ENCODE measurements at regions not wholly inside any gene's neighbourhood (a gene's known extent, or its start where the extent isn't known, plus 50 kb on each side); places are given as distances from the start of the nearest gene placed in this dataset.
A peak's percentile ranks its signal among the peaks of the same experiment; 100 is the strongest.

DNA sequence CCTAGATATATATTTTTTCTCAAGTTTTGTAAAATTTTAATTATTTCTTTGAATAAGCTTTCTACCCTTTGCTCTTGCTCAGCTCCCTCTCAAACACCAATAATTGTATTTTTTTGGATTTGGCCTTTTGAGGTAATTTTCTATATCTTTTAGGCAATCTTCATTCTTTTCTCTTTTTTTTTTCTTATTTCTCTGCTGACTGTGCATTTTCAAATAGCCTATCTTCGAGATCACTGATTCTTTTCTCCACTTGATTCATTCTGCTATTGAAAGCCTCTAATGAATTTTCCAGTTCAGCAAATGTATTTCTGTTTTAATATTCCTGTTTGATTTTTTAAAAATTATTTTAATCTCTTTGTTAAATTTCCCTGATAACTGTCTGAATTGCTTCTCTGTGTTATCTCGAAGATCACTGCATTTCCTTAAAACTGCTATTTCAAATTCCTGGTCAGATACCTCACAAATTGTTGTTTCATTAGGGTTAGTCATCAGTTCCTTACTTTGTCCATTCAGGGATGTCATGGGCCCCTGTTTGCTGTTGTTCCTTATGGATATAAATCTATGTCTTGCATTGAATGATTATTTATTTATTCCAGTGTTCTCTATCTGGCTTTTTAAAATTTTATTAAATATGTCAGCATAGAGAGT lies 100.1 kb upstream of the UNC5B start:
- BruUV-seq (replicated peaks) = no TSS peak
- no peak for ATAC-seq (ENCODE audit: low read depth)

More for the DNA sequence above, 100.1 kb upstream of the UNC5B start:
- no peak overlapping the region for H3K23ac ChIP-seq (ENCODE audit: low read depth, low read length)
- CTCF ChIA-PET = no interaction called here
- H2AK9ac ChIP-seq (replicated peaks; ENCODE audit: low read depth, low read length, poor library complexity) = no peak overlapping the region
- H2BK20ac ChIP-seq (ENCODE audit: low read depth, low read length) = no peak overlapping the region
- no peak overlapping the region for H4K8ac ChIP-seq (ENCODE audit: low read depth in 2 of 2, low read length in 2 of 2)
- no peaks in the 10 kb centered on the region for H3K9me1 ChIP-seq (ENCODE audit: insufficient read depth, low read length)
- no peak overlapping the region for H2BK120ac ChIP-seq (ENCODE audit: low read depth, low read length)
- H2BK15ac ChIP-seq (ENCODE audit: low read depth, low read length) = no peak overlapping the region
- POLR2A ChIA-PET (ENCODE audit: unreplicated experiment) = no interaction called here
- no peak overlapping the region for H3K4me2 ChIP-seq (ENCODE audit: low read depth, low read length)
- no peaks in the 10 kb centered on the region for H3K36me3 ChIP-seq (ENCODE audit: control insufficient read depth, insufficient read depth, low read length)
- in situ Hi-C loops (cut with MboI; ENCODE audit: low sequenced_read_pairs) (no loop called here), intact Hi-C loops (cut with micrococcal nuclease) (no loop called here), dilution Hi-C loops (cut with HindIII; ENCODE audit: low sequenced_read_pairs, unreplicated experiment) (no loop called here)
- no peak overlapping the region for H2AFZ ChIP-seq (replicated peaks; ENCODE audit: low read length, poor library complexity)
- no peaks in the 10 kb centered on the region for H3K79me1 ChIP-seq (ENCODE audit: low read depth in 1 of 2, low read length in 2 of 2)
- no CpG with 5 or more reads among the region's 2 CpGs for WGBS, 2 experiments (ENCODE audit: extremely low coverage in 2 of 2, insufficient read length in 1 of 2)
- H3K27me3 ChIP-seq (ENCODE audit: control insufficient read depth, insufficient read depth, low read length) = no peaks in the 10 kb centered on the region
- DNase-seq = no peak
- no peak overlapping the region for H3K14ac ChIP-seq (replicated peaks; ENCODE audit: low read depth, low read length)
- 0 out of 2 replicates have a peak, but pooled peaks cover 4% of the 10 kb centered on the region for H3K9me3 ChIP-seq (ENCODE audit: control insufficient read depth, insufficient read depth, low read length)
- H4K91ac ChIP-seq (ENCODE audit: insufficient read depth, low read depth, low read length) = no peak overlapping the region
- no peak overlapping the region for H3K9ac ChIP-seq (ENCODE audit: low read depth, low read length)
- H3K27ac ChIP-seq (ENCODE audit: insufficient read depth, low read length) = no peak overlapping the region
- no peak overlapping the region for H2BK5ac ChIP-seq (ENCODE audit: low read depth, low read length, poor library complexity, severe bottlenecking)
- no peak overlapping the region for H3K18ac ChIP-seq (ENCODE audit: low read depth, low read length)
- H3K4me3 ChIP-seq (ENCODE audit: insufficient read depth, low read depth, low read length) = no peak overlapping the region
- H4K20me1 ChIP-seq (ENCODE audit: insufficient read depth, low read length) = no peaks in the 10 kb centered on the region
- no peak overlapping the region for H3K4ac ChIP-seq (ENCODE audit: low read depth, low read length)
- H2AK5ac ChIP-seq (ENCODE audit: low read depth, low read length) = no peak overlapping the region
- H4K5ac ChIP-seq (ENCODE audit: low read depth, low read length) = no peak overlapping the region
- no peak overlapping the region for H3K56ac ChIP-seq (ENCODE audit: extremely low read depth, insufficient read depth, low read length)
- TF ChIP-seq RCOR1 (IDR thresholded peaks at IDR 0.05; ENCODE audit: insufficient replicate concordance, low read length) (no peak), MAFK (IDR thresholded peaks at IDR 0.05; ENCODE audit: low read depth, low read length) (peak; percentile 77)
- no peaks in the 10 kb centered on the region for H3K4me1 ChIP-seq (ENCODE audit: control insufficient read depth, insufficient read depth, low read length)

All from IMR-90 (cell line).